GM18907 (cell line): ENCODE measurements at regions not wholly inside any gene's neighbourhood (a gene's known extent, or its start where the extent isn't known, plus 50 kb on each side); places are given as distances from the start of the nearest gene placed in this dataset.

Source experiments
- ATAC-seq: cut with Tn5 transposase; IDR thresholded peaks from one replicate; pipeline ENCODE4 v1.9.1; 2021; ENCODE audit warnings: mild to moderate bottlenecking, moderate library complexity; ENCODE audit not compliant: unreplicated experiment

- ATAC-seq = no peak
These were observed 202.2 kb upstream of the HMGA2 start for GRCh38 chr12:65622056-65622455.

- ATAC-seq = no peak
These were observed 200.8 kb upstream of the HMGA2 start for GRCh38 chr12:65623507-65623906.

GRCh38 chr12:65624554-65625086 lies 199.7 kb upstream of the HMGA2 start:
- no peak for ATAC-seq

- ATAC-seq = no peak
These were observed 196.2 kb upstream of the HMGA2 start for GRCh38 chr12:65628061-65628460.

GRCh38 chr12:65630555-65630954 lies 193.7 kb upstream of the HMGA2 start:
- ATAC-seq = no peak

- no peak for ATAC-seq
These were observed 192.6 kb upstream of the HMGA2 start for GRCh38 chr12:65631621-65632111.

- no peak for ATAC-seq
These were observed 192.0 kb upstream of the HMGA2 start for GRCh38 chr12:65632131-65632855.

GRCh38 chr12:65634061-65634460 lies 190.2 kb upstream of the HMGA2 start:
- ATAC-seq = no peak

- no peak for ATAC-seq
These were observed 189.5 kb upstream of the HMGA2 start for GRCh38 chr12:65634626-65635331.

GRCh38 chr12:65636436-65636835 lies 187.8 kb upstream of the HMGA2 start:
- no peak for ATAC-seq

GRCh38 chr12:65637150-65637549 lies 187.1 kb upstream of the HMGA2 start:
- no peak for ATAC-seq

- no peak for ATAC-seq
These were observed 186.5 kb upstream of the HMGA2 start for GRCh38 chr12:65637774-65638173.

- no peak for ATAC-seq
These were observed 186.0 kb upstream of the HMGA2 start for GRCh38 chr12:65638324-65638723.

- ATAC-seq = no peak
These were observed 183.8 kb upstream of the HMGA2 start for GRCh38 chr12:65640489-65640901.

GRCh38 chr12:65642061-65642661 lies 182.1 kb upstream of the HMGA2 start:
- ATAC-seq = no peak

GRCh38 chr12:65643171-65643570 lies 181.1 kb upstream of the HMGA2 start:
- no peak for ATAC-seq

- no peak for ATAC-seq
These were observed 180.5 kb upstream of the HMGA2 start for GRCh38 chr12:65643595-65644386.

GRCh38 chr12:65646127-65646643 lies 178.1 kb upstream of the HMGA2 start:
- ATAC-seq = no peak

- ATAC-seq = no peak
These were observed 177.2 kb upstream of the HMGA2 start for GRCh38 chr12:65647074-65647473.

GRCh38 chr12:65648461-65648860 lies 175.8 kb upstream of the HMGA2 start:
- no peak for ATAC-seq

GRCh38 chr12:65649126-65649525 lies 175.2 kb upstream of the HMGA2 start:
- ATAC-seq = no peak
